Endothelial cell of umbilical vein (primary cell): ENCODE measurements at regions not wholly inside any gene's neighbourhood (a gene's known extent, or its start where the extent isn't known, plus 50 kb on each side); places are given as distances from the start of the nearest gene placed in this dataset.

Experiments used
- EZH2 ChIP-seq: IDR thresholded peaks from 2 replicates; pipeline ENCODE4 v1.6.1; 2012; ENCODE audit warnings: borderline replicate concordance, low read depth, mild to moderate bottlenecking, moderate library complexity, low read length, inconsistent platforms; ENCODE audit not compliant: severe bottlenecking
- FOS ChIP-seq: IDR thresholded peaks from 2 replicates; pipeline ENCODE4 v1.6.1; 2011; ENCODE audit warnings: mild to moderate bottlenecking, low read length, moderate library complexity, borderline replicate concordance; ENCODE audit not compliant: insufficient read depth
- JUN ChIP-seq: IDR thresholded peaks from 2 replicates; pipeline ENCODE4 v1.6.1; 2011; ENCODE audit warnings: borderline replicate concordance, low read depth; ENCODE audit not compliant: insufficient read length, insufficient read depth
- MYC ChIP-seq: IDR thresholded peaks from one replicate; pipeline ENCODE4 v1.6.1; 2011; ENCODE audit warnings: mild to moderate bottlenecking, low read depth, low read length
- POLR2A ChIP-seq: IDR thresholded peaks from 2 replicates; pipeline ENCODE4 v1.6.1; 2012; ENCODE audit warnings: low read depth, mild to moderate bottlenecking, control low read depth, low read length
- POLR2AphosphoS5 ChIP-seq: IDR thresholded peaks from 2 replicates; pipeline ENCODE4 v1.6.1; 2012; ENCODE audit warnings: low read depth, mild to moderate bottlenecking, control low read depth, low read length, moderate library complexity; ENCODE audit not compliant: insufficient read depth
- TF ChIP-seq, protein P1 (sequence below), 2 donors: IDR thresholded peaks; 1 replicate in 1 of 2; 2 replicates in 1 of 2; pipeline ENCODE4 v1.5.1; 2011; ENCODE audit warnings: low read length in 2 of 2, mild to moderate bottlenecking in 2 of 2, moderate library complexity in 2 of 2, control low read depth in 1 of 2, inconsistent platforms in 1 of 2, low read depth in 1 of 2; ENCODE audit not compliant: insufficient read depth in 1 of 2; ENCODE audit errors: extremely low read depth in 1 of 2
- TF ChIP-seq, protein P2 (sequence below): IDR thresholded peaks from 2 replicates; pipeline ENCODE4 v1.6.1; 2011; ENCODE audit not compliant: insufficient read depth, insufficient read length

DNA sequence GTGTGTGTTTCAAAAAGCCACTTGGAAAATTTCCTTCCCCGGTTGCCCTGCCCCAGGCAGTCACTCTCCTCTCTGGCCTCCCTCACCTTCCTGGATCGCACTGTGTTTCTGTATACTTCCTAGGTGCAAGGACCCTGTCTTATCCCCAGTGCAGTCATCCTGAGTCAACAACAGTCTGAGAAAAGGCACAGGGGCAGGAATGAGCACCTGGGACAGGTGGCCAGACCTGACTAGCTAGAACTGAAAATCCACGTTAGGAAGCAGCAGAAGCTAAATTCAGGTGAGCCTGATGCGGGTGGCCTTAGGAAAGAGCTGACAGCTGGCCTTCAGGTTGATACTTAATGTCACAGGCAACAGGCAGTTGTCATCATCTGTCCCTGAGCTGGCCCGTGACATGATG is 62.9 kb upstream of the VGLL4 start:
- no peak for TF ChIP-seq EZH2
- no peak for TF ChIP-seq POLR2A
- TF ChIP-seq, protein P1, sequence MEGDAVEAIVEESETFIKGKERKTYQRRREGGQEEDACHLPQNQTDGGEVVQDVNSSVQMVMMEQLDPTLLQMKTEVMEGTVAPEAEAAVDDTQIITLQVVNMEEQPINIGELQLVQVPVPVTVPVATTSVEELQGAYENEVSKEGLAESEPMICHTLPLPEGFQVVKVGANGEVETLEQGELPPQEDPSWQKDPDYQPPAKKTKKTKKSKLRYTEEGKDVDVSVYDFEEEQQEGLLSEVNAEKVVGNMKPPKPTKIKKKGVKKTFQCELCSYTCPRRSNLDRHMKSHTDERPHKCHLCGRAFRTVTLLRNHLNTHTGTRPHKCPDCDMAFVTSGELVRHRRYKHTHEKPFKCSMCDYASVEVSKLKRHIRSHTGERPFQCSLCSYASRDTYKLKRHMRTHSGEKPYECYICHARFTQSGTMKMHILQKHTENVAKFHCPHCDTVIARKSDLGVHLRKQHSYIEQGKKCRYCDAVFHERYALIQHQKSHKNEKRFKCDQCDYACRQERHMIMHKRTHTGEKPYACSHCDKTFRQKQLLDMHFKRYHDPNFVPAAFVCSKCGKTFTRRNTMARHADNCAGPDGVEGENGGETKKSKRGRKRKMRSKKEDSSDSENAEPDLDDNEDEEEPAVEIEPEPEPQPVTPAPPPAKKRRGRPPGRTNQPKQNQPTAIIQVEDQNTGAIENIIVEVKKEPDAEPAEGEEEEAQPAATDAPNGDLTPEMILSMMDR (IDR thresholded peaks at IDR 0.05; ENCODE audit: extremely low read depth in 1 of 2, insufficient read depth in 1 of 2, low read depth in 1 of 2, low read length in 2 of 2), result no peak
- no peak for TF ChIP-seq POLR2AphosphoS5
- no peak for TF ChIP-seq MYC
- TF ChIP-seq, protein P2, sequence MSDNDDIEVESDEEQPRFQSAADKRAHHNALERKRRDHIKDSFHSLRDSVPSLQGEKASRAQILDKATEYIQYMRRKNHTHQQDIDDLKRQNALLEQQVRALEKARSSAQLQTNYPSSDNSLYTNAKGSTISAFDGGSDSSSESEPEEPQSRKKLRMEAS, result no peak
- no peak for TF ChIP-seq JUN
- no peak for TF ChIP-seq FOS
